GM12875 (cell line): ENCODE measurements at regions not wholly inside any gene's neighbourhood (a gene's known extent, or its start where the extent isn't known, plus 50 kb on each side); places are given as distances from the start of the nearest gene placed in this dataset.
"Not testable (repeated sequence)": the region's sequence is repeated elsewhere in the genome, so short reads cannot be mapped to it uniquely, and the experiment has no call there.

ENCODE experiments used
- H3K4me3 ChIP-seq: one replicate; pipeline ENCODE4 v1.5.1; 2011; ENCODE audit warnings: low read depth, low read length, control low read depth
- TF ChIP-seq, protein P1 (sequence below): IDR thresholded peaks from 2 replicates; pipeline ENCODE4 v1.5.1; 2011; ENCODE audit warnings: low read depth, mild to moderate bottlenecking, control low read depth, inconsistent platforms, low read length, moderate library complexity, borderline replicate concordance; ENCODE audit not compliant: insufficient read depth

DNA sequence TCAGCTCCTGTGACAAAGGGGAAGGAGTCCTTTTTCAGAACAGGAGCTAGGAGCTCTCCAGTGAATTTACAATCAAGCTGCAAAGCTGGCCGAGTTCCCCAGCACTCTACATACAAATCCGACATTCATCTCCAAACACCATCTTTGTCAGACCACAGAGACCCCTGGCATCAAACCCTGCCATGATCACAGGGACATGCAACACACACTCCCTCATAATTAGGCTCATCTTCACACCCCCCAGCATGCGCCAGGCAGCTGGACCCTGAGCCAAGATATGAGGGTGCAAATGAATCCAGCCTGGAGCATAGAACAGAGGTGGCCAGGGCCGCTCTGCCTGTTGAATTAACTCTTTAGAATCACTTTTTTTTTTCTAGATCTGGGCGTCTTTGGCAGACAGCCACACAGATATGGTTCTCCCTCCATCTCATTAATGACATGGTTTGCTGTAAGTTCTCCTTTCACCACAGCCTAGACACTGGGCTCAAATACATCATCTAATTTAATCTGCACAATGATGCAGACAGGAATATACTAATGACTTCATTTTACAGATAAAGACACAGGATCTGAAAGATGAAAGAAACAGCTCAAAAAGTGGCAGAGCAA is 366.3 kb downstream of the NPIPA8 start:
- TF ChIP-seq, protein P1, sequence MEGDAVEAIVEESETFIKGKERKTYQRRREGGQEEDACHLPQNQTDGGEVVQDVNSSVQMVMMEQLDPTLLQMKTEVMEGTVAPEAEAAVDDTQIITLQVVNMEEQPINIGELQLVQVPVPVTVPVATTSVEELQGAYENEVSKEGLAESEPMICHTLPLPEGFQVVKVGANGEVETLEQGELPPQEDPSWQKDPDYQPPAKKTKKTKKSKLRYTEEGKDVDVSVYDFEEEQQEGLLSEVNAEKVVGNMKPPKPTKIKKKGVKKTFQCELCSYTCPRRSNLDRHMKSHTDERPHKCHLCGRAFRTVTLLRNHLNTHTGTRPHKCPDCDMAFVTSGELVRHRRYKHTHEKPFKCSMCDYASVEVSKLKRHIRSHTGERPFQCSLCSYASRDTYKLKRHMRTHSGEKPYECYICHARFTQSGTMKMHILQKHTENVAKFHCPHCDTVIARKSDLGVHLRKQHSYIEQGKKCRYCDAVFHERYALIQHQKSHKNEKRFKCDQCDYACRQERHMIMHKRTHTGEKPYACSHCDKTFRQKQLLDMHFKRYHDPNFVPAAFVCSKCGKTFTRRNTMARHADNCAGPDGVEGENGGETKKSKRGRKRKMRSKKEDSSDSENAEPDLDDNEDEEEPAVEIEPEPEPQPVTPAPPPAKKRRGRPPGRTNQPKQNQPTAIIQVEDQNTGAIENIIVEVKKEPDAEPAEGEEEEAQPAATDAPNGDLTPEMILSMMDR, result no peak
- H3K4me3 ChIP-seq, result no peak overlapping the region

GRCh38 chr16:17965133-17965900 is 371.2 kb downstream of the NPIPA8 start:
- TF ChIP-seq, protein P1, result no peak
- H3K4me3 ChIP-seq, result no peak overlapping the region

GRCh38 chr16:17964196-17964595 is 372.3 kb downstream of the NPIPA8 start:
- TF ChIP-seq, protein P1, result no peak
- H3K4me3 ChIP-seq, result no peak overlapping the region

DNA sequence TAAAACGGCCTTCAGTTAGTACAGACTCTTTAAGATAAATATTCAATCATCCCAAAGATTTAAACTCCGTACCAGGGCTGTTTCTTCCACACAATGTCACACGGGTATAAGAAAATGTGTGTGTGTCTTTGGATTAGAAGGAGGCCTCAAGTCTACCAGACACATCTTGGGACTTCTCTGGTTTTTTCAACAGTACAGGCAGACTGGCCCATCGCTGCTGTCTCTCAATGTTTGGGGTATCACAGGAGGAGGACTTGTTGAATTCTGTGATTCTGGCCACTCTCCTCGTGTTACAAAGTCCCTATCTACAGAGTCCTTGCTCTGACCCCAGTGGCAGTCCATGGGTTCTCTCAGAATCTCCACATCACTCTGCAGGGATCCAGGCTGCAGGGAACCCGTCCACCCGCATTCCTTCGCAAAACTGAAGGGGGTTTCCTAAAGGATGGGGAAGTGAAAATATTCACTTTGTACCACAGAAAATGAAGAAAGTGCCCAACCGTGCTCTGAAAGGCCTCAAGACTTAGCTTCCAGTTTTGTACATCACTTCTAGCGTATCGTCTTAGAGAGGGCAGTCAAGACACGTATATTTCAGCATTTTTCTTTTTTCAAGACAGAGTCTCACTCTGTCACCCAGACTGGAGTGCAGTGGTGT is 373.2 kb downstream of the NPIPA8 start:
- H3K4me3 ChIP-seq, result no peak overlapping the region
- TF ChIP-seq, protein P1, result no peak

- TF ChIP-seq, protein P1, result no peak
- H3K4me3 ChIP-seq, result no peak overlapping the region
Observed at GRCh38 chr16:17962726-17963125, 373.8 kb downstream of the NPIPA8 start.

- H3K4me3 ChIP-seq, result not testable (repeated sequence)
Observed at GRCh38 chr16:17961822-17962221, 374.7 kb downstream of the NPIPA8 start.

GRCh38 chr16:17951378-17951777 is 385.2 kb downstream of the NPIPA8 start:
- TF ChIP-seq, protein P1, result no peak
- H3K4me3 ChIP-seq, result no peak overlapping the region
